B cell (primary cell): ENCODE measurements at regions not wholly inside any gene's neighbourhood (a gene's known extent, or its start where the extent isn't known, plus 50 kb on each side); places are given as distances from the start of the nearest gene placed in this dataset.

Source experiments
- ATAC-seq: fragments of 200-7000 bp; cut with Tn5 transposase; one replicate; pipeline ENCODE4 v1.10.0; 2021; ENCODE audit warnings: low read depth, mild to moderate bottlenecking, moderate number of reproducible peaks, moderate library complexity
- CTCF ChIA-PET: fragments of 350-600 bp; sonication (Branson Sonifier 250); formaldehyde crosslinking; loops from one replicate; lab custom pipeline; 2021; ENCODE audit warnings: antibody characterized with exemption, inconsistent platforms; lab: Charles Lee
- POLR2A ChIA-PET: fragments of 350-600 bp; sonication (Branson Sonifier 250); formaldehyde crosslinking; loops from one replicate; lab custom pipeline; 2021; ENCODE audit warnings: antibody characterized with exemption; lab: Charles Lee
- DNase-seq: peaks from one replicate; pipeline ENCODE4 v3.0.0; 2013
- H2AFZ ChIP-seq: 2 replicates; pipeline ENCODE4 v1.6.1; 2012; ENCODE audit warnings: mild to moderate bottlenecking, low read depth, low read length; ENCODE audit not compliant: insufficient read depth, poor library complexity, severe bottlenecking
- H3K27ac ChIP-seq, 2 donors: 1 replicate in 1 of 2; 2 replicates in 1 of 2; pipeline ENCODE4 v1.5.1; 2012 to 2013; ENCODE audit warnings: low read length in 2 of 2, mild to moderate bottlenecking in 2 of 2, moderate library complexity in 1 of 2
- H3K27me3 ChIP-seq, 4 experiments: fragments of 200-600 bp in 1 of 4; sonication (generic) in 1 of 4; replicated peaks in 1 of 4; 1 replicate in 2 of 4; 2 replicates in 2 of 4; pipeline versions ENCODE4 v1.6.1 to v1.7.0; 2013 to 2016; ENCODE audit warnings: low read length in 3 of 4, mild to moderate bottlenecking in 2 of 4, mixed read lengths in 1 of 4, moderate library complexity in 1 of 4; ENCODE audit not compliant: insufficient read depth in 4 of 4, control insufficient read depth in 3 of 4; ENCODE audit errors: control extremely low read depth in 1 of 4
- H3K36me3 ChIP-seq, 2 experiments: replicated peaks in 1 of 2; 1 replicate in 1 of 2; 2 replicates in 1 of 2; pipeline versions ENCODE4 v1.6.1 to v1.7.1; 2013; ENCODE audit warnings: low read length in 1 of 2; ENCODE audit not compliant: insufficient read depth in 2 of 2, control insufficient read depth in 1 of 2; ENCODE audit errors: control extremely low read depth in 1 of 2, extremely low read depth in 1 of 2
- H3K4me1 ChIP-seq, 2 donors: fragments of 200-600 bp in 1 of 2; sonication (generic) in 1 of 2; 1 replicate in 1 of 2; 2 replicates in 1 of 2; pipeline versions ENCODE4 v1.5.1 to v1.6.1; 2013 to 2017; ENCODE audit warnings: low read length in 2 of 2; ENCODE audit not compliant: control insufficient read depth in 2 of 2, insufficient read depth in 2 of 2
- H3K4me2 ChIP-seq: replicated peaks from 2 replicates; pipeline ENCODE3; 2012; ENCODE audit warnings: mild to moderate bottlenecking, low read depth, low read length; ENCODE audit not compliant: poor library complexity, severe bottlenecking
- H3K4me3 ChIP-seq, 5 experiments: fragments of 200-600 bp in 1 of 5; sonication (generic) in 1 of 5; 1 replicate in 3 of 5; 2 replicates in 2 of 5; pipeline versions ENCODE4 v1.5.1 to v1.7.0; 2011 to 2016; ENCODE audit warnings: low read length in 4 of 5, mild to moderate bottlenecking in 4 of 5, low read depth in 2 of 5, control low read depth in 1 of 5, moderate library complexity in 1 of 5; ENCODE audit not compliant: insufficient read depth in 1 of 5; ENCODE audit errors: control extremely low read depth in 1 of 5, extremely low read depth in 1 of 5
- H3K79me2 ChIP-seq: fragments of 200-600 bp; sonication (generic); one replicate; pipeline ENCODE4 v1.6.0; 2016; ENCODE audit warnings: low read length; ENCODE audit not compliant: control insufficient read depth, insufficient read depth
- H3K9ac ChIP-seq: fragments of 200-600 bp; sonication (generic); 2 replicates; pipeline ENCODE4 v1.6.1; 2017; ENCODE audit warnings: mild to moderate bottlenecking, low read length, moderate library complexity
- H3K9me3 ChIP-seq, 3 donors: one replicate each; pipeline versions ENCODE4 v1.6.1 to v1.7.1; 2013; ENCODE audit warnings: low read length in 2 of 3; ENCODE audit not compliant: control insufficient read depth in 2 of 3, insufficient read depth in 1 of 3; ENCODE audit errors: control extremely low read depth in 1 of 3
- H4K20me1 ChIP-seq: 2 replicates; pipeline ENCODE4 v1.6.0; 2012; ENCODE audit warnings: mild to moderate bottlenecking, low read length; ENCODE audit not compliant: insufficient read depth, control insufficient read depth, poor library complexity, severe bottlenecking
- H3K27ac Mint-ChIP-seq: one replicate; pipeline ENCODE4 v1.8.0; 2021; ENCODE audit warnings: mixed read lengths
- H3K27me3 Mint-ChIP-seq: one replicate; pipeline ENCODE4 v1.8.0; 2021; ENCODE audit warnings: mixed read lengths
- H3K4me1 Mint-ChIP-seq: one replicate; pipeline ENCODE4 v1.8.0; 2021; ENCODE audit warnings: mixed read lengths
- H3K4me3 Mint-ChIP-seq: one replicate; pipeline ENCODE4 v1.8.0; 2021; ENCODE audit warnings: mixed read lengths
- H3K9me3 Mint-ChIP-seq: one replicate; pipeline ENCODE4 v1.8.0; 2022; ENCODE audit warnings: mixed read lengths; ENCODE audit not compliant: insufficient read depth
- EZH2 ChIP-seq: IDR thresholded peaks from 2 replicates; pipeline ENCODE4 v1.6.1; 2012; ENCODE audit warnings: borderline replicate concordance, low read depth, mild to moderate bottlenecking, moderate library complexity, low read length; ENCODE audit not compliant: insufficient read depth, poor library complexity, severe bottlenecking
- WGBS: methylation state at CpG from one replicate; pipeline ENCODE4 v1.1.5; 2013; ENCODE audit warnings: missing lambda C conversion rate; ENCODE audit not compliant: insufficient coverage; 5-methylcytosine and 5-hydroxymethylcytosine counted together
- intact Hi-C: fragments of 100-400 bp; cut with micrococcal nuclease; formaldehyde crosslinking; loops from one replicate; pipeline ENCODE4 v1.10.0; 2022
- TF ChIP-seq, protein P1 (sequence below): fragments of 200-600 bp; IDR thresholded peaks from one replicate; pipeline ENCODE4 v1.8.0; 2022; ENCODE audit warnings: antibody characterized with exemption, mild to moderate bottlenecking

GRCh38 chr11:115739146-115739545 lies 234.9 kb upstream of the CADM1 start:
- Histone ChIP-seq H3K79me2 (no peaks in the 10 kb centered on the region), H2AFZ (no peak overlapping the region), H3K27me3 (no peaks in the 10 kb centered on the region), H3K4me2 (no peak overlapping the region), H3K9ac (no peak overlapping the region), H3K36me3 (no peaks in the 10 kb centered on the region), H4K20me1 (no peaks in the 10 kb centered on the region), H3K27ac (no peak overlapping the region), H3K9me3 (peaks cover 0 to 2% (median 0%) of the 10 kb centered on the region in 3 donors), H3K4me1 (no peaks in the 10 kb centered on the region), H3K4me3 (no peak overlapping the region)
- peaks cover 4% of the 10 kb centered on the region for H3K27me3 Mint-ChIP-seq
- ChIA-PET POLR2A (no interaction called here), CTCF (no interaction called here)
- H3K4me1 Mint-ChIP-seq = no peaks in the 10 kb centered on the region
- no peak for DNase-seq
- H3K9me3 Mint-ChIP-seq = peaks cover 3% of the 10 kb centered on the region
- intact Hi-C loops = no loop called here
- 66% methylated on average over 6 of the region's 6 CpGs for WGBS
- ATAC-seq = no peak
- no peak overlapping the region for H3K4me3 Mint-ChIP-seq
- TF ChIP-seq EZH2 = no peak
- TF ChIP-seq, protein P1, sequence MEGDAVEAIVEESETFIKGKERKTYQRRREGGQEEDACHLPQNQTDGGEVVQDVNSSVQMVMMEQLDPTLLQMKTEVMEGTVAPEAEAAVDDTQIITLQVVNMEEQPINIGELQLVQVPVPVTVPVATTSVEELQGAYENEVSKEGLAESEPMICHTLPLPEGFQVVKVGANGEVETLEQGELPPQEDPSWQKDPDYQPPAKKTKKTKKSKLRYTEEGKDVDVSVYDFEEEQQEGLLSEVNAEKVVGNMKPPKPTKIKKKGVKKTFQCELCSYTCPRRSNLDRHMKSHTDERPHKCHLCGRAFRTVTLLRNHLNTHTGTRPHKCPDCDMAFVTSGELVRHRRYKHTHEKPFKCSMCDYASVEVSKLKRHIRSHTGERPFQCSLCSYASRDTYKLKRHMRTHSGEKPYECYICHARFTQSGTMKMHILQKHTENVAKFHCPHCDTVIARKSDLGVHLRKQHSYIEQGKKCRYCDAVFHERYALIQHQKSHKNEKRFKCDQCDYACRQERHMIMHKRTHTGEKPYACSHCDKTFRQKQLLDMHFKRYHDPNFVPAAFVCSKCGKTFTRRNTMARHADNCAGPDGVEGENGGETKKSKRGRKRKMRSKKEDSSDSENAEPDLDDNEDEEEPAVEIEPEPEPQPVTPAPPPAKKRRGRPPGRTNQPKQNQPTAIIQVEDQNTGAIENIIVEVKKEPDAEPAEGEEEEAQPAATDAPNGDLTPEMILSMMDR = no peak
- H3K27ac Mint-ChIP-seq = no peak overlapping the region

- no peak for TF ChIP-seq EZH2
- TF ChIP-seq, protein P1 = no peak
- Histone ChIP-seq H4K20me1 (no peaks in the 10 kb centered on the region), H3K27ac (no peak overlapping the region), H3K4me2 (no peak overlapping the region), H3K79me2 (no peaks in the 10 kb centered on the region), H2AFZ (no peak overlapping the region), H3K9me3 (peaks cover 0 to 2% (median 0%) of the 10 kb centered on the region in 3 donors), H3K9ac (no peak overlapping the region), H3K4me1 (no peaks in the 10 kb centered on the region), H3K36me3 (no peaks in the 10 kb centered on the region), H3K27me3 (no peaks in the 10 kb centered on the region), H3K4me3 (no peak overlapping the region)
- Mint-ChIP-seq H3K4me3 (no peak overlapping the region), H3K4me1 (no peaks in the 10 kb centered on the region), H3K27me3 (peaks cover 4% of the 10 kb centered on the region), H3K9me3 (peaks cover 3% of the 10 kb centered on the region), H3K27ac (no peak overlapping the region)
- POLR2A ChIA-PET = no interaction called here
- 71% methylated on average over 1 of the region's 1 CpG for WGBS
- CTCF ChIA-PET = no interaction called here
- no peak for ATAC-seq
- no peak for DNase-seq
- intact Hi-C loops = no loop called here
Observed at GRCh38 chr11:115737875-115738274, 233.7 kb upstream of the CADM1 start.
